DOHH2 (cell line): ENCODE measurements at regions not wholly inside any gene's neighbourhood (a gene's known extent, or its start where the extent isn't known, plus 50 kb on each side); places are given as distances from the start of the nearest gene placed in this dataset.

Experiments
- H3F3A ChIP-seq: fragments of 200-600 bp; sonication (generic), shearing (Covaris generic); 2 replicates; pipeline ENCODE4 v1.6.0; 2016; ENCODE audit warnings: antibody characterized with exemption, mild to moderate bottlenecking; ENCODE audit not compliant: control insufficient read depth, insufficient read depth
- H3K27ac ChIP-seq: fragments of 200-600 bp; sonication (generic); 2 replicates; pipeline ENCODE4 v1.5.1; 2014; ENCODE audit warnings: low read depth, mild to moderate bottlenecking, low read length, moderate library complexity
- H3K27me3 ChIP-seq: fragments of 200-600 bp; sonication (generic); 2 replicates; pipeline ENCODE4 v1.6.1; 2014; ENCODE audit warnings: mild to moderate bottlenecking, low read length, mixed read lengths; ENCODE audit not compliant: control insufficient read depth
- H3K36me3 ChIP-seq: fragments of 200-600 bp; sonication (generic); 2 replicates; pipeline ENCODE4 v1.6.1; 2014; ENCODE audit warnings: mild to moderate bottlenecking, low read length, moderate library complexity, mixed read lengths; ENCODE audit not compliant: control insufficient read depth
- H3K4me1 ChIP-seq: fragments of 200-600 bp; sonication (generic); 2 replicates; pipeline ENCODE4 v1.6.1; 2014; ENCODE audit warnings: mild to moderate bottlenecking, low read length, mixed read lengths; ENCODE audit not compliant: control insufficient read depth
- H3K4me2 ChIP-seq: fragments of 200-600 bp; sonication (generic); 2 replicates; pipeline ENCODE4 v1.6.0; 2014; ENCODE audit warnings: mild to moderate bottlenecking, low read length, moderate library complexity
- H3K4me3 ChIP-seq: fragments of 200-600 bp; sonication (generic); 2 replicates; pipeline ENCODE4 v1.5.1; 2014; ENCODE audit warnings: mild to moderate bottlenecking, low read length, mixed read lengths
- H3K79me2 ChIP-seq: fragments of 200-600 bp; sonication (generic); 2 replicates; pipeline ENCODE4 v1.6.1; 2014; ENCODE audit warnings: mild to moderate bottlenecking, low read length, mixed read lengths; ENCODE audit not compliant: control insufficient read depth
- H3K9me2 ChIP-seq: fragments of 200-600 bp; sonication (generic); replicated peaks from 2 replicates; pipeline ENCODE4 v1.6.1; 2014; ENCODE audit warnings: mild to moderate bottlenecking, low read length, mixed read lengths; ENCODE audit not compliant: control insufficient read depth
- H3K9me3 ChIP-seq: fragments of 200-600 bp; sonication (generic); 2 replicates; pipeline ENCODE4 v1.6.1; 2014; ENCODE audit warnings: antibody characterized with exemption, low read length, mixed read lengths; ENCODE audit not compliant: control insufficient read depth, insufficient read depth
- H4K20me1 ChIP-seq: fragments of 200-600 bp; sonication (generic); 2 replicates; pipeline ENCODE4 v1.6.0; 2014; ENCODE audit warnings: low read depth, mild to moderate bottlenecking, antibody characterized with exemption, low read length, moderate library complexity; ENCODE audit not compliant: control insufficient read depth, insufficient read depth
- CTCF ChIP-seq: fragments of 200-600 bp; sonication (generic); IDR thresholded peaks from one replicate; pipeline ENCODE4 v1.5.1; 2014; ENCODE audit warnings: antibody characterized with exemption, mild to moderate bottlenecking, low read depth, low read length; ENCODE audit not compliant: poor library complexity, severe bottlenecking
- EZH2phosphoT487 ChIP-seq: fragments of 200-600 bp; sonication (generic); IDR thresholded peaks from 2 replicates; pipeline ENCODE4 v1.6.1; 2017; ENCODE audit warnings: borderline replicate concordance, mild to moderate bottlenecking, antibody characterized with exemption, low read length, moderate library complexity, mixed read lengths

- Histone ChIP-seq H3K4me3 (no peak overlapping the region), H3K79me2 (no peaks in the 10 kb centered on the region), H4K20me1 (no peaks in the 10 kb centered on the region), H3F3A (no peaks in the 10 kb centered on the region), H3K27me3 (no peaks in the 10 kb centered on the region), H3K4me2 (no peak overlapping the region), H3K36me3 (no peaks in the 10 kb centered on the region), H3K9me2 (no peaks in the 10 kb centered on the region), H3K9me3 (no peaks in the 10 kb centered on the region), H3K4me1 (no peaks in the 10 kb centered on the region), H3K27ac (no peak overlapping the region)
- no peak for TF ChIP-seq EZH2phosphoT487
- no peak for TF ChIP-seq CTCF
Observed at GRCh38 chr12:127550271-127550670, 716.7 kb upstream of the TMEM132C start.

GRCh38 chr12:127552838-127553237 lies 714.1 kb upstream of the TMEM132C start:
- Histone ChIP-seq H3K9me3 (no peaks in the 10 kb centered on the region), H3K36me3 (no peaks in the 10 kb centered on the region), H3K9me2 (no peaks in the 10 kb centered on the region), H3K4me1 (no peaks in the 10 kb centered on the region), H3K27ac (no peak overlapping the region), H3K4me3 (no peak overlapping the region), H3K79me2 (no peaks in the 10 kb centered on the region), H3K27me3 (no peaks in the 10 kb centered on the region), H3K4me2 (no peak overlapping the region), H4K20me1 (no peaks in the 10 kb centered on the region), H3F3A (no peaks in the 10 kb centered on the region)
- TF ChIP-seq EZH2phosphoT487 (no peak), CTCF (no peak)

GRCh38 chr12:127555071-127555470 lies 711.9 kb upstream of the TMEM132C start:
- Histone ChIP-seq H3K36me3 (no peaks in the 10 kb centered on the region), H3K4me2 (no peak overlapping the region), H3K79me2 (no peaks in the 10 kb centered on the region), H3K4me1 (no peaks in the 10 kb centered on the region), H3F3A (no peaks in the 10 kb centered on the region), H3K9me2 (no peaks in the 10 kb centered on the region), H3K4me3 (no peak overlapping the region), H3K27me3 (no peaks in the 10 kb centered on the region), H4K20me1 (no peaks in the 10 kb centered on the region), H3K27ac (no peak overlapping the region), H3K9me3 (no peaks in the 10 kb centered on the region)
- no peak for TF ChIP-seq CTCF
- TF ChIP-seq EZH2phosphoT487, result no peak
